ENCODE measurements at regions not wholly inside any gene's neighbourhood (a gene's known extent, or its start where the extent isn't known, plus 50 kb on each side); places are given as distances from the start of the nearest gene placed in this dataset.

DNA sequence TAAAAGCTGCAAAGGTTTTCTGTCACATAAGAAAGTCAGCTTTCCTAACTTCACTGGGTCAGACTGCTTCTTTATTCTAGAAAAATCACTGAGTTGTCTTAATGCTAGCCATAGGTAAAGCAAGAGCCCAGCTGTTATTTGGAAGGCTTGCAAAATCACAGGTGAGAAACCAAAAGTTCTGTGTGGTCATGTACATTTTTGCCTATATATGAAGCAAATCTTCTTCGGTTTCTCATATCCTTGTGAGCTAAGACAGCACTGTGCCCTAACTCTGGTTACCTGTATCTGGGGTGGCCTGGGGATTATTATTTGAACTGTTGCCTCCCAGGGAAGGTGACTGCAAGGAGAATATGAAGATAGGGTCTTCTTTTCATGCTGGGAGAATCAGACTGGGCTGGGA lies 444.9 kb upstream of the CLINT1 start:
- no peaks in the 10 kb centered on the region for H3K9me2 ChIP-seq (replicated peaks; ENCODE audit: insufficient read depth, low read length)
- H3K79me2 ChIP-seq (ENCODE audit: insufficient read depth, low read length) = no peaks in the 10 kb centered on the region
- no peak overlapping the region for H3K4me3 ChIP-seq (ENCODE audit: insufficient read depth, low read length, poor library complexity, severe bottlenecking)
- no peak overlapping the region for H3K27ac ChIP-seq (ENCODE audit: low read depth, low read length)
- no peaks in the 10 kb centered on the region for H3K27me3 ChIP-seq (ENCODE audit: low read length)
- H2AFZ ChIP-seq (ENCODE audit: low read depth, low read length, severe bottlenecking) = no peak overlapping the region
- no peaks in the 10 kb centered on the region for H3K9me3 ChIP-seq (ENCODE audit: insufficient read depth, low read length)
- no peaks in the 10 kb centered on the region for H3F3A ChIP-seq (ENCODE audit: insufficient read depth)
- H3K4me2 ChIP-seq (ENCODE audit: low read depth, low read length, poor library complexity, severe bottlenecking) = no peak overlapping the region
- no peaks in the 10 kb centered on the region for H4K20me1 ChIP-seq (ENCODE audit: low read depth, low read length)
- no peak overlapping the region for H3K9ac ChIP-seq (ENCODE audit: low read length)
- TF ChIP-seq EZH2phosphoT487 (conservative IDR thresholded peaks at IDR 0.05; ENCODE audit: low read length) = no peak
- TF ChIP-seq, protein P1, sequence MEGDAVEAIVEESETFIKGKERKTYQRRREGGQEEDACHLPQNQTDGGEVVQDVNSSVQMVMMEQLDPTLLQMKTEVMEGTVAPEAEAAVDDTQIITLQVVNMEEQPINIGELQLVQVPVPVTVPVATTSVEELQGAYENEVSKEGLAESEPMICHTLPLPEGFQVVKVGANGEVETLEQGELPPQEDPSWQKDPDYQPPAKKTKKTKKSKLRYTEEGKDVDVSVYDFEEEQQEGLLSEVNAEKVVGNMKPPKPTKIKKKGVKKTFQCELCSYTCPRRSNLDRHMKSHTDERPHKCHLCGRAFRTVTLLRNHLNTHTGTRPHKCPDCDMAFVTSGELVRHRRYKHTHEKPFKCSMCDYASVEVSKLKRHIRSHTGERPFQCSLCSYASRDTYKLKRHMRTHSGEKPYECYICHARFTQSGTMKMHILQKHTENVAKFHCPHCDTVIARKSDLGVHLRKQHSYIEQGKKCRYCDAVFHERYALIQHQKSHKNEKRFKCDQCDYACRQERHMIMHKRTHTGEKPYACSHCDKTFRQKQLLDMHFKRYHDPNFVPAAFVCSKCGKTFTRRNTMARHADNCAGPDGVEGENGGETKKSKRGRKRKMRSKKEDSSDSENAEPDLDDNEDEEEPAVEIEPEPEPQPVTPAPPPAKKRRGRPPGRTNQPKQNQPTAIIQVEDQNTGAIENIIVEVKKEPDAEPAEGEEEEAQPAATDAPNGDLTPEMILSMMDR (IDR thresholded peaks at IDR 0.05; ENCODE audit: insufficient read depth, low read length, poor library complexity, severe bottlenecking) = no peak
- H3K36me3 ChIP-seq (ENCODE audit: low read length) = no peaks in the 10 kb centered on the region

DNA sequence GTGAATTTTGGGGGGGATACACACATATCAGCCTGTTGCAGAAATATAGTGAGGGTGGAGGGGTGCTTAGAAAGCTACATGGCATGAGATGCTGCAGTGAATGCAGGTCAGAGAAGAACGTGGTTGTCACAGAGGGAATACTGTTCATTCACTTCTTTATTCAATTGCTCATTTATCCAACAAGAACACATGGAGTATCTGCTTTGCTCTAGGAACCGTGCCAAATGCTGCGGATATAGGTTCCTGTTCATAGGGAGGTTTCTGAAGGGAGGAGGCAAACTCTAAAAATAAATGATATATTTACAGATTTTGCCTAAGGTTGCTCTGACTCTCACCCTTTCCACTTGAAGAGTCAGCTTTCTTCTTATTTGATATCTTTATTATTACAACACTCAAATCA lies 444.3 kb upstream of the CLINT1 start:
- Histone ChIP-seq H3K9me3 (ENCODE audit: insufficient read depth, low read length) (no peaks in the 10 kb centered on the region), H3K4me2 (ENCODE audit: low read depth, low read length, poor library complexity, severe bottlenecking) (no peak overlapping the region), H3K36me3 (ENCODE audit: low read length) (no peaks in the 10 kb centered on the region), H2AFZ (ENCODE audit: low read depth, low read length, severe bottlenecking) (no peak overlapping the region), H3K9me2 (replicated peaks; ENCODE audit: insufficient read depth, low read length) (no peaks in the 10 kb centered on the region), H3K27ac (ENCODE audit: low read depth, low read length) (no peak overlapping the region), H3K79me2 (ENCODE audit: insufficient read depth, low read length) (no peaks in the 10 kb centered on the region), H3K9ac (ENCODE audit: low read length) (no peak overlapping the region), H3F3A (ENCODE audit: insufficient read depth) (no peaks in the 10 kb centered on the region), H3K4me3 (ENCODE audit: insufficient read depth, low read length, poor library complexity, severe bottlenecking) (no peak overlapping the region), H4K20me1 (ENCODE audit: low read depth, low read length) (no peaks in the 10 kb centered on the region), H3K27me3 (ENCODE audit: low read length) (no peaks in the 10 kb centered on the region)
- TF ChIP-seq, protein P1 (IDR thresholded peaks at IDR 0.05; ENCODE audit: insufficient read depth, low read length, poor library complexity, severe bottlenecking) = no peak
- TF ChIP-seq EZH2phosphoT487 (conservative IDR thresholded peaks at IDR 0.05; ENCODE audit: low read length) = no peak

- Histone ChIP-seq H3K4me3 (ENCODE audit: insufficient read depth, low read length, poor library complexity, severe bottlenecking) (no peak overlapping the region), H3K27me3 (ENCODE audit: low read length) (no peaks in the 10 kb centered on the region), H3K79me2 (ENCODE audit: insufficient read depth, low read length) (no peaks in the 10 kb centered on the region), H4K20me1 (ENCODE audit: low read depth, low read length) (no peaks in the 10 kb centered on the region), H3K9me3 (ENCODE audit: insufficient read depth, low read length) (no peaks in the 10 kb centered on the region), H3K36me3 (ENCODE audit: low read length) (no peaks in the 10 kb centered on the region; the same call in 1 of the 2 replicates), H3F3A (ENCODE audit: insufficient read depth) (no peaks in the 10 kb centered on the region), H2AFZ (ENCODE audit: low read depth, low read length, severe bottlenecking) (no peak overlapping the region), H3K9me2 (replicated peaks; ENCODE audit: insufficient read depth, low read length) (no peaks in the 10 kb centered on the region), H3K4me2 (ENCODE audit: low read depth, low read length, poor library complexity, severe bottlenecking) (no peak overlapping the region), H3K9ac (ENCODE audit: low read length) (no peak overlapping the region), H3K27ac (ENCODE audit: low read depth, low read length) (no peak overlapping the region)
- TF ChIP-seq EZH2phosphoT487 (conservative IDR thresholded peaks at IDR 0.05; ENCODE audit: low read length) = no peak
- TF ChIP-seq, protein P1 (IDR thresholded peaks at IDR 0.05; ENCODE audit: insufficient read depth, low read length, poor library complexity, severe bottlenecking) = no peak
These were observed 443.1 kb upstream of the CLINT1 start for GRCh38 chr5:158302029-158302428.

Measured in SU-DHL-6 (cell line).